ENCODE measurements at regions not wholly inside any gene's neighbourhood (a gene's known extent, or its start where the extent isn't known, plus 50 kb on each side); places are given as distances from the start of the nearest gene placed in this dataset.

DNA sequence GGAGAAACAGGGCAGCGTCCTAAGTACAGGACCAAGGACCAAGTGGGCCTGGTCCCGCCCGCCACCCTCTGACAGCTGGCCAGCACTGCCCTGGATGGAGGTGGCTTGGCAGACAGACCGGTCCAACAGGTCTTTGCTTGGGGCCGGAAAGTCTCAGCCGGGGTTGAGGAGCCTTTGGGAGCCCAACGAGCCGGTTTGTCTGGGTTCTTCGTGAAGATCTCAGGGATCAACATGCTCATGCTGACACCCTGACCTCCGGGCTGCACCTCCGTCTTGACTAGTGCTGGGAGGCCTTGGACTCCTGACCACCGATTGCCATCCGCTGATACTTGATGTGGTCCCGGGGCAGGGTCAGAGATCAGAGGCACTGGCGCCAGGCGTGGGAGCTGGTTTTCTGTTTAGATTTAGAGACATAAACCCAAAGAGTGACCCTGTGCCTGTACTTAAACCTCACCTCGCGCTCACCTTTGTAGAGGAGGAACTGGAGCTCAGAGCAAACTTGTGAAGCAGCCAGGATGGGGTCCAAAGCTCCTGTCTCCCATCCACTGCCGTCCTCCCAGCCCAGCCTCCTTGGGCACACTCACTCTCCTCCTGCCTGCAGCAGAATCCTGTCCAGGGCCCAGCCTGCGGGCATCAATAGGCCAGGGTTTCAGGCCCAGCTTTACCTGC, 92.1 kb upstream of the GSE1 start:
- TF ChIP-seq, protein P1, sequence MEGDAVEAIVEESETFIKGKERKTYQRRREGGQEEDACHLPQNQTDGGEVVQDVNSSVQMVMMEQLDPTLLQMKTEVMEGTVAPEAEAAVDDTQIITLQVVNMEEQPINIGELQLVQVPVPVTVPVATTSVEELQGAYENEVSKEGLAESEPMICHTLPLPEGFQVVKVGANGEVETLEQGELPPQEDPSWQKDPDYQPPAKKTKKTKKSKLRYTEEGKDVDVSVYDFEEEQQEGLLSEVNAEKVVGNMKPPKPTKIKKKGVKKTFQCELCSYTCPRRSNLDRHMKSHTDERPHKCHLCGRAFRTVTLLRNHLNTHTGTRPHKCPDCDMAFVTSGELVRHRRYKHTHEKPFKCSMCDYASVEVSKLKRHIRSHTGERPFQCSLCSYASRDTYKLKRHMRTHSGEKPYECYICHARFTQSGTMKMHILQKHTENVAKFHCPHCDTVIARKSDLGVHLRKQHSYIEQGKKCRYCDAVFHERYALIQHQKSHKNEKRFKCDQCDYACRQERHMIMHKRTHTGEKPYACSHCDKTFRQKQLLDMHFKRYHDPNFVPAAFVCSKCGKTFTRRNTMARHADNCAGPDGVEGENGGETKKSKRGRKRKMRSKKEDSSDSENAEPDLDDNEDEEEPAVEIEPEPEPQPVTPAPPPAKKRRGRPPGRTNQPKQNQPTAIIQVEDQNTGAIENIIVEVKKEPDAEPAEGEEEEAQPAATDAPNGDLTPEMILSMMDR (IDR thresholded peaks at IDR 0.05) = no peak
- TF ChIP-seq, protein P2, sequence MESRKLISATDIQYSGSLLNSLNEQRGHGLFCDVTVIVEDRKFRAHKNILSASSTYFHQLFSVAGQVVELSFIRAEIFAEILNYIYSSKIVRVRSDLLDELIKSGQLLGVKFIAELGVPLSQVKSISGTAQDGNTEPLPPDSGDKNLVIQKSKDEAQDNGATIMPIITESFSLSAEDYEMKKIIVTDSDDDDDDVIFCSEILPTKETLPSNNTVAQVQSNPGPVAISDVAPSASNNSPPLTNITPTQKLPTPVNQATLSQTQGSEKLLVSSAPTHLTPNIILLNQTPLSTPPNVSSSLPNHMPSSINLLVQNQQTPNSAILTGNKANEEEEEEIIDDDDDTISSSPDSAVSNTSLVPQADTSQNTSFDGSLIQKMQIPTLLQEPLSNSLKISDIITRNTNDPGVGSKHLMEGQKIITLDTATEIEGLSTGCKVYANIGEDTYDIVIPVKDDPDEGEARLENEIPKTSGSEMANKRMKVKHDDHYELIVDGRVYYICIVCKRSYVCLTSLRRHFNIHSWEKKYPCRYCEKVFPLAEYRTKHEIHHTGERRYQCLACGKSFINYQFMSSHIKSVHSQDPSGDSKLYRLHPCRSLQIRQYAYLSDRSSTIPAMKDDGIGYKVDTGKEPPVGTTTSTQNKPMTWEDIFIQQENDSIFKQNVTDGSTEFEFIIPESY (IDR thresholded peaks at IDR 0.05; ENCODE audit: borderline replicate concordance, low read depth) = no peak
- no peak for TF ChIP-seq TAF1 (IDR thresholded peaks at IDR 0.05; ENCODE audit: borderline replicate concordance, low read depth, low read length)
- TF ChIP-seq, protein P3, sequence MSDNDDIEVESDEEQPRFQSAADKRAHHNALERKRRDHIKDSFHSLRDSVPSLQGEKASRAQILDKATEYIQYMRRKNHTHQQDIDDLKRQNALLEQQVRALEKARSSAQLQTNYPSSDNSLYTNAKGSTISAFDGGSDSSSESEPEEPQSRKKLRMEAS (IDR thresholded peaks at IDR 0.05; ENCODE audit: low read depth) = no peak
- TF ChIP-seq SMC3 (IDR thresholded peaks at IDR 0.05; ENCODE audit: low read depth, low read length) = no peak
- TF ChIP-seq NFIC (IDR thresholded peaks at IDR 0.05; ENCODE audit: borderline replicate concordance) = no peak
- TF ChIP-seq, protein P4, sequence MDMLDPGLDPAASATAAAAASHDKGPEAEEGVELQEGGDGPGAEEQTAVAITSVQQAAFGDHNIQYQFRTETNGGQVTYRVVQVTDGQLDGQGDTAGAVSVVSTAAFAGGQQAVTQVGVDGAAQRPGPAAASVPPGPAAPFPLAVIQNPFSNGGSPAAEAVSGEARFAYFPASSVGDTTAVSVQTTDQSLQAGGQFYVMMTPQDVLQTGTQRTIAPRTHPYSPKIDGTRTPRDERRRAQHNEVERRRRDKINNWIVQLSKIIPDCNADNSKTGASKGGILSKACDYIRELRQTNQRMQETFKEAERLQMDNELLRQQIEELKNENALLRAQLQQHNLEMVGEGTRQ (IDR thresholded peaks at IDR 0.05; ENCODE audit: borderline replicate concordance, low read depth, low read length) = no peak
- no peak for TF ChIP-seq POLR2AphosphoS5 (IDR thresholded peaks at IDR 0.05; ENCODE audit: low read depth, low read length)
